HCT116 (cell line): ENCODE measurements at regions not wholly inside any gene's neighbourhood (a gene's known extent, or its start where the extent isn't known, plus 50 kb on each side); places are given as distances from the start of the nearest gene placed in this dataset.

Experiments
- EZH2 ChIP-seq: fragments of 200-600 bp; sonication (generic); IDR thresholded peaks from 2 replicates; pipeline ENCODE4 v1.6.1; 2017; ENCODE audit warnings: antibody characterized with exemption, mixed run types
- YY1 ChIP-seq: IDR thresholded peaks from 2 replicates; pipeline ENCODE4 v1.6.1; 2011; ENCODE audit warnings: low read length, low read depth, moderate library complexity, mild to moderate bottlenecking; ENCODE audit not compliant: insufficient replicate concordance; ENCODE audit errors: extremely low read depth
- ZNF274 ChIP-seq: fragments of 200-500 bp; sonication (Bioruptor generic); IDR thresholded peaks from 2 replicates; pipeline ENCODE4 v1.6.1; 2014; ENCODE audit warnings: mild to moderate bottlenecking, low read depth, low read length, inconsistent platforms

- TF ChIP-seq ZNF274 (no peak), EZH2 (no peak), YY1 (no peak)
These were observed 416.5 kb downstream of the TAF11L14 start for GRCh38 chr5:18050776-18051175.
